ENCODE measurements at regions not wholly inside any gene's neighbourhood (a gene's known extent, or its start where the extent isn't known, plus 50 kb on each side); places are given as distances from the start of the nearest gene placed in this dataset.

GRCh38 chr18:23317975-23318675 lies 135.0 kb upstream of the RIOK3 start:
- TF ChIP-seq CTCF (IDR thresholded peaks at IDR 0.05): no peak
- no peak for TF ChIP-seq EP300 (IDR thresholded peaks at IDR 0.05)

All from tibial nerve (tissue), 4 donors.